H1 (cell line): ENCODE measurements at regions not wholly inside any gene's neighbourhood (a gene's known extent, or its start where the extent isn't known, plus 50 kb on each side); places are given as distances from the start of the nearest gene placed in this dataset.

ENCODE experiments used
- CTCF ChIA-PET: fragments of 300-600 bp; sonication (Branson Sonifier 250); formaldehyde crosslinking; loops from one replicate; lab custom pipeline; 2021; ENCODE audit not compliant: partially characterized antibody; lab: Charles Lee
- POLR2A ChIA-PET: fragments of 300-600 bp; sonication (Branson Sonifier 250); formaldehyde crosslinking; loops from one replicate; lab custom pipeline; 2021; ENCODE audit warnings: inconsistent platforms; ENCODE audit not compliant: partially characterized antibody; lab: Charles Lee
- DNase-seq, 2 experiments: peaks; one replicate each; pipeline versions ENCODE4 v3.0.0 to v3.0.0-alpha.2; 2010 to 2022; ENCODE audit warnings: low spot score in 2 of 2, low read depth in 1 of 2, mixed read lengths in 1 of 2
- FAIRE-seq: peaks from 2 replicates; lab custom pipeline; 2011; peaks lifted over from hg19 to GRCh38; lab: Jason Lieb, UNC
- H2AFZ ChIP-seq: 2 replicates; pipeline ENCODE4 v1.8.1; 2012; ENCODE audit warnings: low read length, inconsistent platforms
- H2AK5ac ChIP-seq: 2 replicates; pipeline ENCODE4 v1.6.1; 2013; ENCODE audit warnings: low read depth, low read length
- H2BK120ac ChIP-seq: replicated peaks from 2 replicates; pipeline ENCODE3; 2013; ENCODE audit warnings: low read depth, low read length, inconsistent platforms
- H2BK12ac ChIP-seq: 2 replicates; pipeline ENCODE4 v1.6.1; 2013; ENCODE audit warnings: low read depth, low read length
- H2BK15ac ChIP-seq: 2 replicates; pipeline ENCODE4 v1.6.1; 2013; ENCODE audit warnings: low read length
- H2BK20ac ChIP-seq: 2 replicates; pipeline ENCODE4 v1.6.1; 2013; ENCODE audit warnings: low read length
- H2BK5ac ChIP-seq: 2 replicates; pipeline ENCODE4 v1.6.1; 2013; ENCODE audit warnings: low read depth, low read length
- H3K14ac ChIP-seq: 2 replicates; pipeline ENCODE4 v1.6.1; 2013; ENCODE audit warnings: inconsistent platforms; ENCODE audit not compliant: insufficient read length
- H3K18ac ChIP-seq: 2 replicates; pipeline ENCODE4 v1.6.1; 2013; ENCODE audit warnings: low read length; ENCODE audit errors: extremely low read depth
- H3K23ac ChIP-seq: 2 replicates; pipeline ENCODE4 v1.6.1; 2013; ENCODE audit warnings: inconsistent platforms; ENCODE audit not compliant: insufficient read length
- H3K23me2 ChIP-seq: 2 replicates; pipeline ENCODE4 v1.6.1; 2013; ENCODE audit warnings: low read depth, low read length
- H3K27ac ChIP-seq: 2 replicates; pipeline ENCODE4 v1.6.1; 2011; ENCODE audit warnings: low read depth, low read length, inconsistent platforms
- H3K27me3 ChIP-seq, 4 experiments: replicated peaks in 1 of 4; 1 replicate in 1 of 4; 2 replicates in 3 of 4; pipeline versions ENCODE4 v1.6.1 to v1.8.1; 2011 to 2013; ENCODE audit warnings: low read length in 3 of 4, mild to moderate bottlenecking in 3 of 4, inconsistent platforms in 2 of 4, mixed read lengths in 2 of 4, moderate library complexity in 1 of 4; ENCODE audit not compliant: control insufficient read depth in 3 of 4, insufficient read depth in 3 of 4; ENCODE audit errors: extremely low read depth in 1 of 4
- H3K36me3 ChIP-seq, 4 experiments: 2 replicates each; pipeline versions ENCODE4 v1.6.1 to v1.8.1; 2011 to 2013; ENCODE audit warnings: mild to moderate bottlenecking in 4 of 4, low read length in 3 of 4, moderate library complexity in 2 of 4, control low read depth in 1 of 4, inconsistent platforms in 1 of 4; ENCODE audit not compliant: insufficient read depth in 4 of 4, control insufficient read depth in 2 of 4
- H3K4ac ChIP-seq: replicated peaks from 2 replicates; pipeline ENCODE3; 2013; ENCODE audit warnings: low read length, low read depth, mixed read lengths, inconsistent platforms; ENCODE audit not compliant: insufficient read length
- H3K4me1 ChIP-seq, 4 experiments: replicated peaks in 1 of 4; 1 replicate in 1 of 4; 2 replicates in 3 of 4; pipeline versions ENCODE4 v1.6.1 to v1.8.1; 2011 to 2013; ENCODE audit warnings: low read length in 3 of 4, inconsistent platforms in 2 of 4, mixed read lengths in 1 of 4; ENCODE audit not compliant: insufficient read depth in 4 of 4, control insufficient read depth in 3 of 4
- H3K4me2 ChIP-seq, 2 experiments: 2 replicates each; pipeline versions ENCODE4 v1.6.1 to v1.8.1; 2011 to 2013; ENCODE audit warnings: low read depth in 2 of 2, low read length in 2 of 2, control low read depth in 1 of 2, inconsistent platforms in 1 of 2, mild to moderate bottlenecking in 1 of 2; ENCODE audit not compliant: insufficient read depth in 1 of 2
- H3K4me3 ChIP-seq, 4 experiments: fragments of 200-600, 300-600 bp in 1 of 4; sonication (generic), shearing (Covaris generic), sonication (Bioruptor Twin) in 1 of 4; 2 replicates each; pipeline versions ENCODE4 v1.5.1 to v1.8.1; 2011 to 2016; ENCODE audit warnings: low read length in 4 of 4, low read depth in 3 of 4, control low read depth in 2 of 4, inconsistent platforms in 2 of 4, mild to moderate bottlenecking in 2 of 4, mixed read lengths in 1 of 4, moderate library complexity in 1 of 4; ENCODE audit not compliant: insufficient read depth in 2 of 4; ENCODE audit errors: extremely low read depth in 1 of 4
- H3K56ac ChIP-seq: replicated peaks from 2 replicates; pipeline ENCODE3; 2013; ENCODE audit warnings: low read depth, mild to moderate bottlenecking, mixed read lengths, low read length, inconsistent platforms; ENCODE audit not compliant: insufficient read length
- H3K79me1 ChIP-seq: 2 replicates; pipeline ENCODE4 v1.6.1; 2013; ENCODE audit warnings: low read depth, low read length, control low read depth
- H3K79me2 ChIP-seq, 2 experiments: 2 replicates each; pipeline versions ENCODE4 v1.6.1 to v1.8.1; 2012 to 2013; ENCODE audit warnings: low read length in 2 of 2, mild to moderate bottlenecking in 2 of 2, inconsistent platforms in 1 of 2; ENCODE audit not compliant: insufficient read depth in 2 of 2, control insufficient read depth in 1 of 2
- H3K9ac ChIP-seq, 4 experiments: replicated peaks in 1 of 4; 1 replicate in 1 of 4; 2 replicates in 3 of 4; pipeline versions ENCODE4 v1.6.1 to v1.8.1; 2011 to 2013; ENCODE audit warnings: low read depth in 3 of 4, low read length in 3 of 4, control low read depth in 2 of 4, mild to moderate bottlenecking in 2 of 4, moderate library complexity in 2 of 4, inconsistent platforms in 1 of 4; ENCODE audit errors: extremely low read depth in 1 of 4
- H3K9me3 ChIP-seq, 2 experiments: 2 replicates each; pipeline versions ENCODE4 v1.6.1 to v1.8.1; 2012 to 2013; ENCODE audit warnings: mild to moderate bottlenecking in 2 of 2, moderate library complexity in 2 of 2, control low read depth in 1 of 2, inconsistent platforms in 1 of 2, low read depth in 1 of 2, low read length in 1 of 2, mixed read lengths in 1 of 2; ENCODE audit not compliant: insufficient read depth in 2 of 2
- H4K20me1 ChIP-seq, 2 experiments: replicated peaks in 1 of 2; 2 replicates each; pipeline versions ENCODE3 to v1.8.1; 2011 to 2013; ENCODE audit warnings: inconsistent platforms in 2 of 2, low read length in 2 of 2, mild to moderate bottlenecking in 1 of 2; ENCODE audit not compliant: insufficient read depth in 2 of 2, control insufficient read depth in 1 of 2
- H4K5ac ChIP-seq: 2 replicates; pipeline ENCODE4 v1.6.1; 2013; ENCODE audit warnings: low read length, low read depth, mixed read lengths, inconsistent platforms; ENCODE audit not compliant: insufficient read length
- H4K8ac ChIP-seq: 2 replicates; pipeline ENCODE4 v1.8.0; 2013; ENCODE audit warnings: mild to moderate bottlenecking, moderate library complexity, low read length, inconsistent platforms; ENCODE audit not compliant: insufficient read depth; ENCODE audit errors: extremely low read depth
- H4K91ac ChIP-seq: replicated peaks from 2 replicates; pipeline ENCODE3; 2013; ENCODE audit warnings: low read length, mixed read lengths, inconsistent platforms; ENCODE audit not compliant: insufficient read length
- BRCA1 ChIP-seq: IDR thresholded peaks from 2 replicates; pipeline ENCODE4 v1.6.1; 2012; ENCODE audit warnings: low read depth, low read length, improper control_type of control experiment
- CBX5 ChIP-seq: fragments of 300-800, 300-1000 bp; sonication (generic); IDR thresholded peaks from 2 replicates; pipeline ENCODE4 v1.7.1; 2016; ENCODE audit warnings: antibody characterized with exemption, low read length, low read depth
- CHD1 ChIP-seq: IDR thresholded peaks from 2 replicates; pipeline ENCODE4 v1.6.1; 2012; ENCODE audit warnings: low read depth, low read length, improper control_type of control experiment
- HDAC2 ChIP-seq, 2 experiments: fragments of 300-600 bp in 1 of 2; sonication (generic) in 1 of 2; IDR thresholded peaks; 2 replicates each; pipeline ENCODE4 v1.6.1; 2011 to 2012; ENCODE audit warnings: low read depth in 2 of 2, low read length in 2 of 2, mild to moderate bottlenecking in 2 of 2, moderate library complexity in 2 of 2, borderline replicate concordance in 1 of 2, inconsistent platforms in 1 of 2
- JUN ChIP-seq: IDR thresholded peaks from 2 replicates; pipeline ENCODE4 v1.6.1; 2011; ENCODE audit warnings: low read depth, mild to moderate bottlenecking, improper control_type of control experiment, low read length
- JUND ChIP-seq: IDR thresholded peaks from 2 replicates; pipeline ENCODE4 v1.6.1; 2011; ENCODE audit warnings: mild to moderate bottlenecking, improper control_type of control experiment, low read length
- NANOG ChIP-seq: IDR thresholded peaks from 2 replicates; pipeline ENCODE4 v1.6.1; 2011; ENCODE audit warnings: low read length, low read depth, mild to moderate bottlenecking, inconsistent platforms; ENCODE audit not compliant: insufficient read depth, poor library complexity, severe bottlenecking
- POLR2AphosphoS5 ChIP-seq: IDR thresholded peaks from 2 replicates; pipeline ENCODE4 v1.6.1; 2011; ENCODE audit warnings: low read depth, low read length
- RBBP5 ChIP-seq: IDR thresholded peaks from 2 replicates; pipeline ENCODE4 v1.7.1; 2012; ENCODE audit warnings: low read depth, mild to moderate bottlenecking, inconsistent platforms, low read length, moderate library complexity, borderline replicate concordance
- SIN3A ChIP-seq, 2 experiments: IDR thresholded peaks in 1 of 2; conservative IDR thresholded peaks in 1 of 2; 2 replicates each; pipeline ENCODE4 v1.6.1; 2011 to 2012; ENCODE audit warnings: low read length in 2 of 2, improper control_type of control experiment in 1 of 2, low read depth in 1 of 2, mild to moderate bottlenecking in 1 of 2
- SIX5 ChIP-seq: IDR thresholded peaks from 2 replicates; pipeline ENCODE4 v1.6.1; 2011; ENCODE audit warnings: mild to moderate bottlenecking, low read depth, low read length
- TBP ChIP-seq: IDR thresholded peaks from 2 replicates; pipeline ENCODE4 v1.6.1; 2011; ENCODE audit warnings: low read depth, low read length, improper control_type of control experiment
- TCF12 ChIP-seq: IDR thresholded peaks from 2 replicates; pipeline ENCODE4 v1.6.1; 2011; ENCODE audit warnings: low read depth, mild to moderate bottlenecking, low read length
- WGBS, 2 experiments: shearing (Covaris generic) in 1 of 2; methylation state at CpG; one replicate each; pipeline versions ENCODE4 v1.1.6 to v1.1.7; 2013 to 2015; ENCODE audit warnings: low lambda C conversion rate in 2 of 2, mixed read lengths in 2 of 2, inconsistent platforms in 1 of 2, low coverage in 1 of 2, missing lambda C conversion rate in 1 of 2; ENCODE audit not compliant: insufficient replicate concordance in 2 of 2, insufficient coverage in 1 of 2, insufficient read length in 1 of 2; ENCODE audit errors: extremely low coverage in 1 of 2, missing lambda C conversion rate in 1 of 2; 5-methylcytosine and 5-hydroxymethylcytosine counted together
- TF ChIP-seq, protein P1 (sequence below): IDR thresholded peaks from 2 replicates; pipeline ENCODE4 v1.6.1; 2011; ENCODE audit warnings: low read length, improper control_type of control experiment

GRCh38 chr2:40886655-40887054 is 434.8 kb upstream of the SLC8A1 start:
- Histone ChIP-seq H4K5ac (no peak overlapping the region), H2BK120ac (no peak overlapping the region), H2AFZ (no peak overlapping the region), H3K4me1 (no peaks in the 10 kb centered on the region), H2BK5ac (no peak overlapping the region), H2BK12ac (no peak overlapping the region), H2BK15ac (no peak overlapping the region), H3K9me3 (peaks cover 10 to 13% of the 10 kb centered on the region in 2 experiments), H2BK20ac (no peak overlapping the region), H3K23ac (no peak overlapping the region), H3K4me3 (no peak overlapping the region), H3K18ac (no peak overlapping the region), H3K36me3 (peaks cover 0 to 4% (median 2%) of the 10 kb centered on the region in 4 experiments; a peak in 3 of 8 replicates), H3K79me2 (no peaks in the 10 kb centered on the region), H3K23me2 (no peaks in the 10 kb centered on the region), H3K4me2 (no peak overlapping the region), H2AK5ac (no peak overlapping the region), H4K20me1 (no peaks in the 10 kb centered on the region), H3K9ac (no peak overlapping the region), H4K8ac (no peak overlapping the region), H3K4ac (no peak overlapping the region), H3K14ac (no peak overlapping the region), H3K56ac (no peak overlapping the region), H3K27ac (no peak overlapping the region), H3K79me1 (no peaks in the 10 kb centered on the region), H3K27me3 (no peaks in the 10 kb centered on the region), H4K91ac (no peak overlapping the region)
- WGBS, 2 experiments = 92% methylated on average over 1 of the region's 1 CpG; no CpG with 5 or more reads in 1 of the 2 experiments
- ChIA-PET POLR2A (no interaction called here), CTCF (no interaction called here)
- DNase-seq (no peak), FAIRE-seq (no peak)
- TF ChIP-seq BRCA1 (no peak), TBP (no peak), JUND (no peak), CBX5 (no peak), TCF12 (no peak), JUN (no peak), POLR2AphosphoS5 (no peak), RBBP5 (no peak), SIX5 (no peak), NANOG (no peak), CHD1 (no peak), HDAC2 (IDR thresholded peaks at IDR 0.05; ENCODE audit: borderline replicate concordance in 1 of 2, low read depth in 2 of 2, low read length in 2 of 2) (no peak), SIN3A (conservative IDR thresholded peaks at IDR 0.05 in 1 of 2, IDR thresholded peaks at IDR 0.05 in 1 of 2; ENCODE audit: low read depth in 1 of 2, low read length in 2 of 2) (no peak)
- TF ChIP-seq, protein P1, sequence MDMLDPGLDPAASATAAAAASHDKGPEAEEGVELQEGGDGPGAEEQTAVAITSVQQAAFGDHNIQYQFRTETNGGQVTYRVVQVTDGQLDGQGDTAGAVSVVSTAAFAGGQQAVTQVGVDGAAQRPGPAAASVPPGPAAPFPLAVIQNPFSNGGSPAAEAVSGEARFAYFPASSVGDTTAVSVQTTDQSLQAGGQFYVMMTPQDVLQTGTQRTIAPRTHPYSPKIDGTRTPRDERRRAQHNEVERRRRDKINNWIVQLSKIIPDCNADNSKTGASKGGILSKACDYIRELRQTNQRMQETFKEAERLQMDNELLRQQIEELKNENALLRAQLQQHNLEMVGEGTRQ = no peak
